K562 (cell line): ENCODE measurements at regions not wholly inside any gene's neighbourhood (a gene's known extent, or its start where the extent isn't known, plus 50 kb on each side); places are given as distances from the start of the nearest gene placed in this dataset.

Experiments used
- BHLHE40 ChIP-seq: IDR thresholded peaks from 2 replicates; pipeline ENCODE4 v1.6.1; 2011; ENCODE audit warnings: low read length, improper control_type of control experiment
- CREB5 ChIP-seq: fragments of 250-450 bp; sonication (Bioruptor Pico); IDR thresholded peaks from 2 replicates; pipeline ENCODE4 v1.5.0; 2020; ENCODE audit warnings: mild to moderate bottlenecking
- CTCF ChIP-seq, 3 experiments: IDR thresholded peaks in 2 of 3; conservative IDR thresholded peaks in 1 of 3; 2 replicates each; pipeline ENCODE4 v1.5.1; 2011 to 2012; ENCODE audit warnings: low read length in 3 of 3, mild to moderate bottlenecking in 3 of 3, control low read depth in 2 of 3, improper control_type of control experiment in 1 of 3, inconsistent platforms in 1 of 3, low read depth in 1 of 3, mixed read lengths in 1 of 3, moderate library complexity in 1 of 3; ENCODE audit not compliant: insufficient read depth in 2 of 3
- MAX ChIP-seq: sonication (generic); formaldehyde crosslinking; IDR thresholded peaks from 2 replicates; pipeline ENCODE4 v1.9.0; 2022; ENCODE audit warnings: mild to moderate bottlenecking, missing genetic modification reagents
- MLX ChIP-seq, 2 experiments: fragments of 450-650 bp in 1 of 2; sonication (generic) in 1 of 2; formaldehyde crosslinking; conservative IDR thresholded peaks; 2 replicates each; pipeline versions ENCODE4 v1.4.0 to v1.8.1; 2020 to 2022; ENCODE audit warnings: mild to moderate bottlenecking in 1 of 2, missing genetic modification reagents in 1 of 2
- POLR2AphosphoS5 ChIP-seq: IDR thresholded peaks from 2 replicates; pipeline ENCODE4 v1.6.1; 2011; ENCODE audit warnings: mild to moderate bottlenecking, low read depth, low read length, moderate library complexity; ENCODE audit not compliant: control insufficient read depth, insufficient read depth
- SAP30 ChIP-seq: fragments of 200-600 bp; sonication (generic); IDR thresholded peaks from 2 replicates; pipeline ENCODE4 v1.6.1; 2012; ENCODE audit warnings: borderline replicate concordance, low read depth, mild to moderate bottlenecking, moderate library complexity, low read length, control low read depth, inconsistent platforms; ENCODE audit not compliant: insufficient read depth, poor library complexity, severe bottlenecking
- SIN3A ChIP-seq, 2 experiments: fragments of 150-350 bp in 1 of 2; IDR thresholded peaks; 2 replicates each; pipeline ENCODE4 v1.6.1; 2011 to 2016; ENCODE audit warnings: borderline replicate concordance in 2 of 2, low read depth in 2 of 2, low read length in 2 of 2, mild to moderate bottlenecking in 2 of 2, moderate library complexity in 2 of 2; ENCODE audit not compliant: control insufficient read depth in 1 of 2
- TARDBP ChIP-seq: fragments of 450-650 bp; IDR thresholded peaks from 2 replicates; pipeline ENCODE4 v1.6.1; 2016
- TEAD2 ChIP-seq: fragments of 450-650 bp; IDR thresholded peaks from 2 replicates; pipeline ENCODE4 v1.6.1; 2016; ENCODE audit warnings: missing genetic modification characterization, control low read depth, missing compliant biosample characterization

- no peak for TF ChIP-seq TEAD2 (tag)
- no peak for TF ChIP-seq MAX (CRISPR knock-in tag)
- TF ChIP-seq BHLHE40 = no peak
- TF ChIP-seq SAP30 = no peak
- no peak for TF ChIP-seq CREB5 (CRISPR knock-in tag)
- no peak for TF ChIP-seq SIN3A (IDR thresholded peaks at IDR 0.05; ENCODE audit: borderline replicate concordance in 2 of 2, control insufficient read depth in 1 of 2, low read depth in 2 of 2, low read length in 2 of 2)
- no peak for TF ChIP-seq POLR2AphosphoS5
- no peak for TF ChIP-seq CTCF (IDR thresholded peaks at IDR 0.05 in 2 of 3, conservative IDR thresholded peaks at IDR 0.05 in 1 of 3; ENCODE audit: insufficient read depth in 2 of 3, low read depth in 1 of 3, low read length in 3 of 3)
- no peak for TF ChIP-seq TARDBP
- no peak for TF ChIP-seq MLX (CRISPR knock-in tag; conservative IDR thresholded peaks at IDR 0.05)
Measured at GRCh38 chr10:35731828-35732227, 89.7 kb upstream of the FZD8 start.
